Stimulated activated CD8-positive, alpha-beta memory T cell treated with anti-CD3 and anti-CD28 coated beads, Interleukin-4, amount 100 ng/mL, for 48 hours (primary cell): ENCODE measurements at regions not wholly inside any gene's neighbourhood (a gene's known extent, or its start where the extent isn't known, plus 50 kb on each side); places are given as distances from the start of the nearest gene placed in this dataset.

Experiments used
- DNase-seq: peaks from one replicate; pipeline ENCODE4 v3.0.0-alpha.2; 2020

DNA sequence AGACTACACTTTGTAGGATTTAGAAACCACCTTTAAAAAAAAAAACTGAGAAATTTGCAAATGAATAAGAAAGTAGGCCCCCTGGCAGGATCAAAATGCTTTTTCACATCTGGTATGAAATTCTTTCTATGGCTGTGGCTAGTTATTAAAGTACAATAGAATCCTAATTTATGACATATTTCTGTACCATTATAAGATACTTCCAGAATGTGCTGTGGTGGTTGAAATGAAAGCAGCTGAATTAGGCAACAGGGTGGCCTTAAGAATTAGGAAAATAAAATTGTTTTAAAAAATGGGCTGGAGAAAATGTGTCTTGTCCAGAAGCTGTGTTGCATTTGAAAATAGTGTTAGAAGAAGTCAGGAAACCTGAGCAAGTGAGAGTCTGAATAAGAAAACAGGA lies 85.9 kb upstream of the PDE3A start:
- DNase-seq: no peak

DNA sequence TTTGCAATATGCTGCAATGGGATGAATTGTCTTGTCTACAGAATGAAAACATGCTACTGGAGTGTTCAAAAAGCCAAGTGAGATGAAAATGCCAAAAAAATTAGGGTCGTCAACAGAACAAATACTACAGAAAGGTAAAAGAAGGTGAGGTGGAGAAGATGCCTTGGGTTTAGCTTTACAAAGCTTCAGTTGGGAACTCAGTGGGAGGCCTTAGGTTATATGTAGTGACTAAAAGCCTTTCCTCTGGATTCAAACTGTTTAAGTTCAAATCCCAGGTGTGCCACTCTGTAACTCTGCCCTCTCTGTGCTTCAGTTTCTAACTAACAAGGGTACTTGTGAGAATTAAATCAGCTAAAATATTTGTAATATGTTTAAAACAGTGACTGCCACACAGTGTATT lies 84.9 kb upstream of the PDE3A start:
- DNase-seq: no peak

DNA sequence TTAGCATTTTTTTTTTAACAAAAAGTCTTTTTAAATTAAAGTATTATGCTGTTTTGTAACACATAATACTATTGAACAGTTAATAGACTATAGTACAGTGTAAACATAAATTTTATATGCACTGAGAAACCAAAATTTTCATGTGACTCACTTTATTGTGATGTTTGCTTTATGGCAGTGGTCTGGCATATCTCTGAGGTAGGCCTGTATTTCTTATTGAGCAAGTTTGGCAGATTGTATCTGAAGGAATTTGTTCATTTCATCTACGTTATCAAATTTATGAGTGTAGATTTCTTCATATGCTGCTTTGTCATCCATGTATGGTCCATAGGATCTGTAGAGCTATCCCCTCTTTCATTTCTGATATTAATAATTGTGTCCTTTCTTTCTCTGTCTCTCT lies 78.8 kb upstream of the PDE3A start:
- no peak for DNase-seq

DNA sequence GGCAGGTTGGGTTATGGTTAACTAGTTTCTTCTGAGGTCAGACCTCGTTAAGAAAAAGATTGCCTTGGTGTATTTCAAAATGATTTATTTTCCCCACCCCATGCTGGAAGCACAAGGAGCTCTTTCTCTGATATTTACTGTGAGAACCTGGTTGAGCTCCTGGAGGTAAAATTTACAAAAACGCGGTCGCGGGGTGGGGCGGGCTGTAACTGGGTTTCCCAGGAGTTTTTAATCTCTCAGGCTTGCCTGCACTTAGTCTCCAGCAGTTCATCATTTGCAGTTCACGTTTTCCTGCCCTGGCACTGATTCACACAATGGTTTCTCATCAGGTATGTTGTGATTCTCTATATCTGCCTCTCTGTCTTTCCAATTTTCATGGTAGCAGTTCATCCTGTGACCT lies 67.9 kb upstream of the PDE3A start:
- DNase-seq: no peak

DNA sequence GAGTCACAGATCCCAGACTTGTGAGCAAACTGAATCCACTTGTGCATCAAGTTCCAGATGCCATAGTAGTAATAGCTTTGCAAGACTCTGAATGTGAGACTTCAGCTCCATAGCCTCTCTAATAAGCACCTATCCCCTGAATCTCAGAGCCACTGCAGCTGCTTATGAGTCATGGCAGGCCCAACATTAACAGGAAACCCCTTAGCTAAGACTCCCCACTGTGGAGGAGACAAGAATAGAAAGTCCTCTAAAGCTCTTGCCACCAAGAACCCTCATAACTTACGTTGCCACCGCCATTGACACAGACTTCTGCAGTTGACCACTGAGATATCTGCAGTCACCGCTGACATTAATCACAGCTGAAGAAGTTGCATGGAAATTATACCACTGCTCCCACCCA lies 62.9 kb upstream of the PDE3A start:
- DNase-seq: no peak

DNA sequence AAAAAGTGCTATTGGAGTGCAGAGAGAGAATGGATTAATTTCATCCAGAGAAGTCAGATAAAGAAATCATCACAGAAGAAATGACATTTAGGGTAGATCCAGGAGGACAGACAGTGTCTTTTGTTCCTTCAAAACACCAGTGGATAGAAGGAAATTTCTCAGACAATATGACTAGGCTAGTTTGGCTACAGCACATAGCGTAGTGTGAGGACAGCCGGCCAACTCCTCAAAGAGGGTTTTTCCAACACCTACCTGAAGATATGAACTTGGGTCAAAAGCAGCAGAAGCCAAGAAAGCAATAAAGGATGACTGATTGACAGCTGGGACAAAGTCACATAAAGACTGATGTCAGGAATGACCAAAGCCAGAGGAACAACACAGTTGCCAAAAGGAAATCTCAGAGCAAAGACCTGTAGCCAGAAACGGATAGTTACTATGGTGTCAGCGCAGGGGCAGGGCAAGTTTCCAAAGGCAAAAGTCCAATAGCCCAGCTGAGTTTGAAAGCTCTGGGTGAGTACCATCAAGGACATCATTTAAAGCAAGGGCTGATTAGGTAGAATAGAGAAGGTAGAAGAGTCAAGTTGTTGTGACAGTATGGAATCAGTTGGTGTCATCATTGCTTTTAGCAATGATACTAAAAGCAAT lies 58.7 kb upstream of the PDE3A start:
- DNase-seq: no peak

DNA sequence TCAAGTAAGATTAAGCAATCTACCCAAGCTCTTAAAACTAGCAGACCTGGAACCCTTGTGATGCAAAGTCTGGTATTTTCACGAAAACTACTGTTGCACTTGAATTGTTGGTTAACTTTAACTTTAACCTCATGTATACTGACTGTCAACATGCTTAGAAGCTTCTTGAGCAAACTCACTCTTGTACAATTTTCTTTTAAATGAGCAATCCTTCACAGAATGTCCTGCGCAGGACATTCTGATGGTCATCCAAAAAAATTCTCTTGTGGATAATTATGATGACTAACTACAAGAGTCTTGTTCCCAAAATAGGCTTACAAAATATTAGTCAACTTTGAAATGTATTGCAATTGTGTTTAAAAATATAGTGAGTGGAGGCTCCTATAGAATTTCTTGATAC lies 54.0 kb upstream of the PDE3A start:
- no peak for DNase-seq

DNA sequence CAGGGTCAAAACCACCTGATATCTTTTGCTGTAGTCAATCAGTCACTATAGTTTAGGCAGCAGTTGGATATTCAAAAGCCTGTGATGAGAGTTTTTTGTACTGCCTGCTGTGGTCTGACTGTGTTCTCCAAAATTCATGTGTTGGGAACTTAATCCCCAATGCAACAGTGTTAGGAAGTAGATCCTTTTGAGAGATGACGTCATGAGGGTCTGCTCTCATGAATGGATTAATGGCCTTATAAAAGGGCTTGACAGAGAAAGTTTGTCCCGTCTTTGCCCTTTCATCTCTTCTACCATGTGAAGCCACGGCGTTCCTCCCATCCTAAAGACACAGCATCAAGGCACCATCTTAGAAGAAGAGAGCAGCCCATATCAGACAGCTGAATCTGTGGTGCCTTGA lies 50.8 kb upstream of the PDE3A start:
- no peak for DNase-seq
